Sigmoid colon (tissue), 6 donors: ENCODE measurements at regions not wholly inside any gene's neighbourhood (a gene's known extent, or its start where the extent isn't known, plus 50 kb on each side); places are given as distances from the start of the nearest gene placed in this dataset.

Experiments
- DNase-seq: peaks from one replicate; pipeline ENCODE4 v3.0.0-alpha.2; 2019
- H3K27ac ChIP-seq, 4 donors: fragments of 200-600 bp; sonication (generic); one replicate each; pipeline ENCODE4 v1.5.1; 2016 to 2019; ENCODE audit warnings: mild to moderate bottlenecking in 1 of 4
- H3K27me3 ChIP-seq, 3 donors: fragments of 200-600 bp; sonication (generic); one replicate each; pipeline ENCODE4 v1.5.1; 2019; ENCODE audit warnings: mild to moderate bottlenecking in 1 of 3
- H3K36me3 ChIP-seq, 4 donors: fragments of 200-600 bp; sonication (generic); one replicate each; pipeline ENCODE4 v1.5.1; 2016 to 2019
- H3K4me1 ChIP-seq, 4 donors: fragments of 200-600 bp; sonication (generic); one replicate each; pipeline ENCODE4 v1.5.1; 2017 to 2019
- H3K4me3 ChIP-seq, 4 donors: fragments of 200-600 bp; sonication (generic); one replicate each; pipeline ENCODE4 v1.5.1; 2017 to 2019; ENCODE audit warnings: mild to moderate bottlenecking in 2 of 4, moderate library complexity in 1 of 4
- H3K9me3 ChIP-seq, 4 donors: fragments of 200-600 bp in 3 of 4; sonication (generic) in 3 of 4; one replicate each; pipeline versions ENCODE4 v1.5.1 to v1.6.1; 2013 to 2019
- EP300 ChIP-seq, 4 donors: sonication (generic); formaldehyde crosslinking; IDR thresholded peaks; one replicate each; pipeline ENCODE4 v1.6.1; 2017; ENCODE audit warnings: antibody characterized with exemption in 4 of 4
- POLR2A ChIP-seq, 2 donors: fragments of 450-650 bp; IDR thresholded peaks; one replicate each; pipeline ENCODE4 v1.6.1; 2016; ENCODE audit warnings: antibody characterized with exemption in 2 of 2, mild to moderate bottlenecking in 2 of 2, moderate library complexity in 2 of 2
- POLR2AphosphoS5 ChIP-seq, 4 donors: sonication (generic); formaldehyde crosslinking; IDR thresholded peaks; one replicate each; pipeline ENCODE4 v1.6.1; 2017; ENCODE audit warnings: antibody characterized with exemption in 4 of 4
- WGBS, 2 donors: extraction: QIAGEN DNeasy Blood & Tissue Kit; methylation state at CpG; one replicate each; pipeline ENCODE4 v1.1.7; 2013; 5-methylcytosine and 5-hydroxymethylcytosine counted together
- intact Hi-C: fragments of 100-400 bp; cut with DNase I; formaldehyde crosslinking; loops from one replicate; pipeline ENCODE4 v1.15.1; 2023
- TF ChIP-seq, protein P1 (sequence below), 4 experiments: fragments of 450-650 bp in 3 of 4; fragments of 200-600 bp in 1 of 4; IDR thresholded peaks; one replicate each; pipeline ENCODE4 v1.5.1; 2016 to 2019; ENCODE audit warnings: antibody characterized with exemption in 4 of 4, mild to moderate bottlenecking in 3 of 4, moderate library complexity in 2 of 4
- donor health status: healthy with polysubstance abuse.
- donor health status: healthy.

DNA sequence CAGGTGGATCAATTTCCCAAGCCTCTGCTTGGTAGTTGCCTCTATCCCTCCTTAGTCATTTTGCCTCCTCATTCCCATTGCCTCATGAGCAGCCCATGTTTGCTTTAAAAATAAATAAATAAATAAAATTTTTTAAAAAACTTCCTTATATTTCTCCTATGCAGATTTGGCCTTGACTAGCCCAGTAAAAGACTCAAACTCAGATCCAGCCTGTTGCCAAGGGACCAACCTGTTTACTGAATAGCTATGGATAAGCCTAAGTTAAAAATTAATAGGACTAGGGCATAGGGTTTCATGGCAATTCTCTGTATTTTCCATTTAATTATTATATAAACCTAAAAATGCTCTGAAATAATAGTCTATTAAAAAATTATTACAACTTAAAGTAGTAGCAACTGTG is 384.4 kb downstream of the RSL24D1 start:
- H3K36me3 ChIP-seq, result no peaks in the 10 kb centered on the region
- H3K27me3 ChIP-seq, result no peaks in the 10 kb centered on the region
- H3K4me1 ChIP-seq, result no peaks in the 10 kb centered on the region
- no peak for TF ChIP-seq POLR2AphosphoS5 (IDR thresholded peaks at IDR 0.05)
- TF ChIP-seq, protein P1, sequence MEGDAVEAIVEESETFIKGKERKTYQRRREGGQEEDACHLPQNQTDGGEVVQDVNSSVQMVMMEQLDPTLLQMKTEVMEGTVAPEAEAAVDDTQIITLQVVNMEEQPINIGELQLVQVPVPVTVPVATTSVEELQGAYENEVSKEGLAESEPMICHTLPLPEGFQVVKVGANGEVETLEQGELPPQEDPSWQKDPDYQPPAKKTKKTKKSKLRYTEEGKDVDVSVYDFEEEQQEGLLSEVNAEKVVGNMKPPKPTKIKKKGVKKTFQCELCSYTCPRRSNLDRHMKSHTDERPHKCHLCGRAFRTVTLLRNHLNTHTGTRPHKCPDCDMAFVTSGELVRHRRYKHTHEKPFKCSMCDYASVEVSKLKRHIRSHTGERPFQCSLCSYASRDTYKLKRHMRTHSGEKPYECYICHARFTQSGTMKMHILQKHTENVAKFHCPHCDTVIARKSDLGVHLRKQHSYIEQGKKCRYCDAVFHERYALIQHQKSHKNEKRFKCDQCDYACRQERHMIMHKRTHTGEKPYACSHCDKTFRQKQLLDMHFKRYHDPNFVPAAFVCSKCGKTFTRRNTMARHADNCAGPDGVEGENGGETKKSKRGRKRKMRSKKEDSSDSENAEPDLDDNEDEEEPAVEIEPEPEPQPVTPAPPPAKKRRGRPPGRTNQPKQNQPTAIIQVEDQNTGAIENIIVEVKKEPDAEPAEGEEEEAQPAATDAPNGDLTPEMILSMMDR (IDR thresholded peaks at IDR 0.05), result no peak
- TF ChIP-seq EP300 (IDR thresholded peaks at IDR 0.05), result no peak
- no peak for TF ChIP-seq POLR2A (IDR thresholded peaks at IDR 0.05)
- no peak overlapping the region for H3K4me3 ChIP-seq
- H3K9me3 ChIP-seq, result peaks cover 0 to 6% (median 0%) of the 10 kb centered on the region in 4 donors
- DNase-seq, result no peak
- intact Hi-C loops, result no loop called here
- H3K27ac ChIP-seq, result no peak overlapping the region

DNA sequence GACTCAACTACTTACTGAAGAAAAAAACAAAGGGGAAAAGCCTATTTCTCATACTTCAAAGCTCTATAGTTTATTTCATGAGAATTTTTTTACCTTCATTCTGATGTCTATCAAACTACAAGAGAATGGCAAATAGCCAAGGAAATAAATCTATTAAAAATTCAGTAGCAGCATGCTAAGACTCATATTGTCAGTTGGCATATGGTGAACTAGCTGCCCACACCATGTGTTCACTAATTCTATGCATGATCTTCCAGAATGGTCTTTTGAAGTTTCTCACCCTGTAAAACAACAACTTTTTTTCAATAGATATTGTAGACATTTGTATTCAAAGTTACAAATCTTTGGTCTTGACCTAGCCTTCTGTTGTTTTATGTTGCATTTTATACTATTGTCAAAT is 386.2 kb downstream of the RSL24D1 start:
- Histone ChIP-seq H3K9me3 (peaks cover 0 to 6% (median 0%) of the 10 kb centered on the region in 4 donors), H3K4me1 (no peaks in the 10 kb centered on the region), H3K27me3 (no peaks in the 10 kb centered on the region), H3K27ac (no peak overlapping the region), H3K36me3 (no peaks in the 10 kb centered on the region), H3K4me3 (no peak overlapping the region)
- no peak for DNase-seq
- TF ChIP-seq EP300 (IDR thresholded peaks at IDR 0.05), result no peak
- TF ChIP-seq, protein P1 (IDR thresholded peaks at IDR 0.05), result no peak
- TF ChIP-seq POLR2A (IDR thresholded peaks at IDR 0.05), result no peak
- intact Hi-C loops, result no loop called here

DNA sequence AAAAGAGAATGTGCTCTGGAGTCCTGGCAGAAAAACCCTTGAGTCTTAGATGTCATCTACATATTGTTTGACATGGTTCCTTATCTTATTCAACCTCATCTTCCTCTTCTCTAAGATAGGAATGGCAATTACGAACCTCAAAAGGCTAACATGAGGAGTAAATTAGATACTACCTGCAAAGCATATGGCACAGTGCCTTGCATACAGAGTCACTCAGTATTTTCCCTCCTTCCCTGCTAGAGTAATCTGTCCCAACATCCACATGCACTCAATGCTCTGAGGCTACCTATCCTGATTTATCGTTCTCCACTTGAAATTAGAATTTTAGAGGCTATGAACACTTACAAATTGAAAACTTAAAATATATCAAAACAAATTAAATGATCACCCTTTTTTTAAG is 386.7 kb downstream of the RSL24D1 start:
- WGBS, 2 donors, result 80 to 82% methylated on average over 2 of the region's 2 CpGs
- intact Hi-C loops, result no loop called here

DNA sequence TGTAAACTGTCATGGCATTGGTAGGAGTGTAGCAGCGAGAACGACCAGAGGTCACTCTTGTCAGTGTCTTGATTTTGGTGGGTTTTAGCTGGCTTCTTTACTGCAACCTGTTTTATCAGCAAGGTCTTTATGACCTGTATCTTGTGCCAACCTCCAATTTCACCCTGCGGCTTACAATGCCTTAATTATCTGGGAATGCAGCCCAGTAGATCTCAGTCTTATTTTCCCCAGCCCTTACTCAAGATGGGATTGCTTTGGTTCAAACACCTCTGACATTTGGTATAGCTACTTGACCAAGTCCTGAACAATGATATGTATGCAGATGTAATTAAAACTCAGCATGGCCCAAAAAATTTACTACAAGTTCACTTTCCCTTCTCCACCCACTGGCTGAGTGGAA is 388.4 kb downstream of the RSL24D1 start:
- intact Hi-C loops, result no loop called here
- Histone ChIP-seq H3K4me1 (no peaks in the 10 kb centered on the region), H3K36me3 (no peaks in the 10 kb centered on the region), H3K27ac (no peak overlapping the region), H3K4me3 (no peak overlapping the region), H3K9me3 (peaks cover 0 to 2% (median 0%) of the 10 kb centered on the region in 4 donors), H3K27me3 (no peaks in the 10 kb centered on the region)
- WGBS, 2 donors, result 53 to 89% methylated on average over 3 of the region's 3 CpGs
- TF ChIP-seq EP300 (IDR thresholded peaks at IDR 0.05) (no peak), POLR2A (IDR thresholded peaks at IDR 0.05) (no peak), POLR2AphosphoS5 (IDR thresholded peaks at IDR 0.05) (no peak)
- TF ChIP-seq, protein P1 (IDR thresholded peaks at IDR 0.05), result no peak
- no peak for DNase-seq

More for the DNA sequence above, 386.7 kb downstream of the RSL24D1 start:
- Histone ChIP-seq H3K4me1 (no peaks in the 10 kb centered on the region), H3K27ac (no peak overlapping the region), H3K36me3 (no peaks in the 10 kb centered on the region), H3K9me3 (peaks cover 0 to 6% (median 0%) of the 10 kb centered on the region in 4 donors), H3K27me3 (no peaks in the 10 kb centered on the region), H3K4me3 (no peak overlapping the region)
- TF ChIP-seq, protein P1 (IDR thresholded peaks at IDR 0.05), result no peak
- no peak for TF ChIP-seq POLR2AphosphoS5 (IDR thresholded peaks at IDR 0.05)
- TF ChIP-seq EP300 (IDR thresholded peaks at IDR 0.05), result no peak
- TF ChIP-seq POLR2A (IDR thresholded peaks at IDR 0.05), result no peak
- no peak for DNase-seq

DNA sequence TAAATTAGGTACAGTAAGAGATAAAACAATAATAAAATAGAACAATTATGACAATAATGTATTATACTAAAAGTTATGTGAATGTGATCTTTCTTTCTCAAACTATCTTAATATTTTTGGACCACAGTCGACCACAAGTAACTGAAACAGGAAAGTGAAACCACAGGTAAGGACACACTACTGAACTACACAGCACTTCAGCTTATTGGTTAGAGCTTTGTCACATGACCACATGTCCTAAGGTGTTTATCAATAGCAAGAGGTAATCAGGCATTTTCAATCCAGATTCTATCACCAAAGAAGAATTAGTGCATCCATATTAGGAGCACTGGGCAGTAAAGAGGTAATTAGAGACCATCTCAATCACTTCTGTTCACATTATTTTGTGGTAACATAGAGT is 392.8 kb downstream of the RSL24D1 start:
- intact Hi-C loops, result no loop called here
- no peaks in the 10 kb centered on the region for H3K36me3 ChIP-seq
- H3K4me3 ChIP-seq, result no peak overlapping the region
- H3K27ac ChIP-seq, result no peak overlapping the region
- H3K9me3 ChIP-seq, result no peaks in the 10 kb centered on the region
- TF ChIP-seq POLR2AphosphoS5 (IDR thresholded peaks at IDR 0.05) (no peak), POLR2A (IDR thresholded peaks at IDR 0.05) (no peak), EP300 (IDR thresholded peaks at IDR 0.05) (no peak)
- TF ChIP-seq, protein P1 (IDR thresholded peaks at IDR 0.05), result no peak
- no peak for DNase-seq
- H3K4me1 ChIP-seq, result no peaks in the 10 kb centered on the region
- WGBS, 2 donors, result 48 to 66% methylated on average over 1 of the region's 1 CpG
- no peaks in the 10 kb centered on the region for H3K27me3 ChIP-seq
